MM.1S (cell line): ENCODE measurements at regions not wholly inside any gene's neighbourhood (a gene's known extent, or its start where the extent isn't known, plus 50 kb on each side); places are given as distances from the start of the nearest gene placed in this dataset.

ENCODE experiments used
- DNase-seq: peaks from one replicate; pipeline ENCODE4 v3.0.0-alpha.2; 2015
- H2AFZ ChIP-seq: fragments of 300-600 bp; sonication (generic); 2 replicates; pipeline ENCODE4 v1.6.0; 2016; ENCODE audit warnings: antibody characterized with exemption, low read length
- H3F3A ChIP-seq: fragments of 300-600 bp; sonication (generic); 2 replicates; pipeline ENCODE4 v1.6.1; 2016; ENCODE audit warnings: mild to moderate bottlenecking, antibody characterized with exemption, low read length, moderate library complexity, mixed read lengths; ENCODE audit not compliant: insufficient read depth
- H3K27ac ChIP-seq: fragments of 300-600 bp; sonication (generic); 2 replicates; pipeline ENCODE4 v1.5.1; 2016; ENCODE audit warnings: mild to moderate bottlenecking, low read length
- H3K27me3 ChIP-seq: fragments of 300-600 bp; sonication (generic); replicated peaks from 2 replicates; pipeline ENCODE4 v1.6.0; 2016; ENCODE audit warnings: low read length; ENCODE audit not compliant: insufficient read depth
- H3K36me3 ChIP-seq: fragments of 300-600 bp; sonication (generic); replicated peaks from 2 replicates; pipeline ENCODE4 v1.6.1; 2016; ENCODE audit warnings: mild to moderate bottlenecking, low read length, mixed read lengths; ENCODE audit not compliant: insufficient read depth
- H3K4me1 ChIP-seq: fragments of 300-600 bp; sonication (generic); 2 replicates; pipeline ENCODE4 v1.6.1; 2016; ENCODE audit warnings: low read length, mixed read lengths
- H3K4me2 ChIP-seq: fragments of 300-600 bp; sonication (generic); 2 replicates; pipeline ENCODE4 v1.6.0; 2016; ENCODE audit warnings: low read depth, low read length
- H3K4me3 ChIP-seq: fragments of 300-600 bp; sonication (generic); 2 replicates; pipeline ENCODE4 v1.5.1; 2016; ENCODE audit warnings: low read length, mixed read lengths
- H3K79me2 ChIP-seq: fragments of 300-600 bp; sonication (generic); 2 replicates; pipeline ENCODE4 v1.6.1; 2016; ENCODE audit warnings: mixed run types, low read length, mixed read lengths
- H3K9ac ChIP-seq: fragments of 300-600 bp; sonication (generic); 2 replicates; pipeline ENCODE4 v1.6.1; 2016; ENCODE audit warnings: low read length, mixed read lengths
- H3K9me2 ChIP-seq: fragments of 300-600 bp; sonication (generic); replicated peaks from 2 replicates; pipeline ENCODE4 v1.6.1; 2016; ENCODE audit warnings: mild to moderate bottlenecking, low read length, mixed read lengths; ENCODE audit not compliant: insufficient read depth
- H3K9me3 ChIP-seq: fragments of 300-600 bp; sonication (generic); replicated peaks from 2 replicates; pipeline ENCODE4 v1.6.1; 2016; ENCODE audit warnings: mild to moderate bottlenecking, low read length, mixed read lengths; ENCODE audit not compliant: insufficient read depth
- H4K20me1 ChIP-seq: fragments of 300-600 bp; sonication (generic); 2 replicates; pipeline ENCODE4 v1.6.1; 2016; ENCODE audit warnings: mild to moderate bottlenecking, low read length, moderate library complexity, mixed read lengths; ENCODE audit not compliant: insufficient read depth
- CTCF ChIP-seq: fragments of 300-600 bp; sonication (generic); IDR thresholded peaks from 2 replicates; pipeline ENCODE4 v1.5.1; 2016; ENCODE audit warnings: antibody characterized with exemption, low read length, mixed read lengths
- EZH2 ChIP-seq: fragments of 300-600 bp; sonication (generic); optimal IDR thresholded peaks from 2 replicates; pipeline ENCODE3; 2017; ENCODE audit warnings: low read depth, mild to moderate bottlenecking, antibody characterized with exemption, low read length, mixed read lengths
- EZH2phosphoT487 ChIP-seq: fragments of 300-600 bp; sonication (generic); IDR thresholded peaks from 2 replicates; pipeline ENCODE4 v1.6.1; 2018; ENCODE audit warnings: antibody characterized with exemption, low read length

- no peaks in the 10 kb centered on the region for H4K20me1 ChIP-seq
- no peaks in the 10 kb centered on the region for H3F3A ChIP-seq
- no peak overlapping the region for H3K9ac ChIP-seq
- H2AFZ ChIP-seq = no peak overlapping the region
- DNase-seq = no peak
- no peaks in the 10 kb centered on the region for H3K4me1 ChIP-seq
- H3K36me3 ChIP-seq = no peaks in the 10 kb centered on the region
- no peak overlapping the region for H3K27ac ChIP-seq
- H3K27me3 ChIP-seq = no peaks in the 10 kb centered on the region
- no peaks in the 10 kb centered on the region for H3K79me2 ChIP-seq
- H3K9me3 ChIP-seq = no peaks in the 10 kb centered on the region
- TF ChIP-seq EZH2 (no peak), CTCF (no peak), EZH2phosphoT487 (no peak)
- H3K4me3 ChIP-seq = no peak overlapping the region
- H3K4me2 ChIP-seq = no peak overlapping the region
- H3K9me2 ChIP-seq = no peaks in the 10 kb centered on the region
Observed at GRCh38 chr5:164497311-164498064, 992.1 kb downstream of the MAT2B start.

DNA sequence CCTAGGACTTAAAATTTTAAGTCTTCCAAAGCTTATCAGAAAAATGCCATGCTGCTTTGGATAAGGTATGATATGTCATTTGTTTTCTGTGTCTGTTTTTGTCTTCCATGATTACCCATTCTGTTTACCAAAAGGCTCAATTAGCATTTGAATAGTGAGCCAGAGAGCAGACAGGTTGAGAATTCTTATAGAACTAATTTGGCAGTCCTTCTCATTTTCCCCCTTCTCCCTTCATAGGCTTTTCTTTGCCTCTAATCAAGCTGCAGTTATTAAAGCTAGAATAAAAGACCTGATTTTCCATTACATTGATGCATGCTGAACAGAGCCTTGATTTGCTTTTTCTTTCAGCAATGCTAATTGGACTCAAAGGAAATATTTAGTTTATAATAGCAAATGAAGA is 993.0 kb downstream of the MAT2B start:
- Histone ChIP-seq H3K4me2 (no peak overlapping the region), H3F3A (no peaks in the 10 kb centered on the region), H3K79me2 (no peaks in the 10 kb centered on the region), H3K4me3 (no peak overlapping the region), H3K9me3 (no peaks in the 10 kb centered on the region), H3K27me3 (no peaks in the 10 kb centered on the region), H4K20me1 (no peaks in the 10 kb centered on the region), H3K27ac (no peak overlapping the region), H3K4me1 (no peaks in the 10 kb centered on the region), H2AFZ (no peak overlapping the region), H3K9ac (no peak overlapping the region), H3K36me3 (no peaks in the 10 kb centered on the region), H3K9me2 (no peaks in the 10 kb centered on the region)
- TF ChIP-seq EZH2 (no peak), EZH2phosphoT487 (no peak), CTCF (no peak)
- DNase-seq = no peak

DNA sequence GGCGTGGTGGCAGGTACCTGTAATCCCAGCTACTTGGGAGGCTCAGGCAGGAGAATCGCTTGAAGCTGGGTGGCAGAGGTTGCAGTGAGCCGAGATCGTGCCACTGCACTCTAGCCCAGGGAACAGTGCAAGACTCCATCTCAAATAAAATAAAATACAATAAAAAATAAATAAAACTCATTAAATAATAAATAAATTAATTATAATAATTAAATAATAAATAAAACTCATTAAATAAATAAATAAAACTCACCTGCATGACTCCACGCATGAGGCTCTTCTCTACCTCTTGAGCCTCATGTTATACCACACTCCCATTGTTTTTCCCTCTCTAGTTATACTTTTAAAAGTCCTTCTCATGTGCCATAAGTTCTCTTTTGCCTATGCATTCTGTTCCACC is 995.4 kb downstream of the MAT2B start:
- no peaks in the 10 kb centered on the region for H3K79me2 ChIP-seq
- no peak for DNase-seq
- H3K9ac ChIP-seq = no peak overlapping the region
- H3K27me3 ChIP-seq = no peaks in the 10 kb centered on the region
- H3F3A ChIP-seq = no peaks in the 10 kb centered on the region
- no peaks in the 10 kb centered on the region for H3K4me1 ChIP-seq
- H3K4me3 ChIP-seq = no peak overlapping the region
- H3K36me3 ChIP-seq = no peaks in the 10 kb centered on the region
- H3K27ac ChIP-seq = no peak overlapping the region
- H2AFZ ChIP-seq = no peak overlapping the region
- no peaks in the 10 kb centered on the region for H4K20me1 ChIP-seq
- TF ChIP-seq EZH2 (no peak), CTCF (no peak), EZH2phosphoT487 (no peak)
- H3K9me2 ChIP-seq = no peaks in the 10 kb centered on the region
- H3K9me3 ChIP-seq = no peaks in the 10 kb centered on the region
- H3K4me2 ChIP-seq = no peak overlapping the region
